HG03175 (cell line): ENCODE measurements at regions not wholly inside any gene's neighbourhood (a gene's known extent, or its start where the extent isn't known, plus 50 kb on each side); places are given as distances from the start of the nearest gene placed in this dataset.

Source experiments
- ATAC-seq: cut with Tn5 transposase; IDR thresholded peaks from one replicate; pipeline ENCODE4 v1.9.1; 2021; ENCODE audit warnings: mild to moderate bottlenecking, moderate library complexity; ENCODE audit not compliant: unreplicated experiment

GRCh38 chr2:8306530-8307351 lies 375.1 kb upstream of the ID2 start:
- ATAC-seq: no peak

- no peak for ATAC-seq
These were observed 374.2 kb upstream of the ID2 start for GRCh38 chr2:8307606-8308180.

- no peak for ATAC-seq
These were observed 372.7 kb upstream of the ID2 start for GRCh38 chr2:8309131-8309530.

GRCh38 chr2:8310557-8311455 lies 371.1 kb upstream of the ID2 start:
- ATAC-seq: no peak

GRCh38 chr2:8312221-8312620 lies 369.6 kb upstream of the ID2 start:
- ATAC-seq: no peak

GRCh38 chr2:8312861-8313830 lies 368.7 kb upstream of the ID2 start:
- ATAC-seq: peak; percentile 88

GRCh38 chr2:8314063-8314462 lies 367.8 kb upstream of the ID2 start:
- ATAC-seq: no peak

- ATAC-seq: no peak
These were observed 366.2 kb upstream of the ID2 start for GRCh38 chr2:8315531-8316165.

GRCh38 chr2:8316356-8316755 lies 365.5 kb upstream of the ID2 start:
- no peak for ATAC-seq

- no peak for ATAC-seq
These were observed 364.4 kb upstream of the ID2 start for GRCh38 chr2:8317418-8317817.

GRCh38 chr2:8319219-8319618 lies 362.6 kb upstream of the ID2 start:
- ATAC-seq: no peak

GRCh38 chr2:8320311-8321066 lies 361.4 kb upstream of the ID2 start:
- ATAC-seq: no peak

- no peak for ATAC-seq
These were observed 359.2 kb upstream of the ID2 start for GRCh38 chr2:8322634-8323033.

- no peak for ATAC-seq
These were observed 357.5 kb upstream of the ID2 start for GRCh38 chr2:8324164-8324856.

- no peak for ATAC-seq
These were observed 357.0 kb upstream of the ID2 start for GRCh38 chr2:8324901-8325300.

- no peak for ATAC-seq
These were observed 354.3 kb upstream of the ID2 start for GRCh38 chr2:8327371-8328100.

- no peak for ATAC-seq
These were observed 353.6 kb upstream of the ID2 start for GRCh38 chr2:8328217-8328616.
